ENCODE measurements at regions not wholly inside any gene's neighbourhood (a gene's known extent, or its start where the extent isn't known, plus 50 kb on each side); places are given as distances from the start of the nearest gene placed in this dataset.

DNA sequence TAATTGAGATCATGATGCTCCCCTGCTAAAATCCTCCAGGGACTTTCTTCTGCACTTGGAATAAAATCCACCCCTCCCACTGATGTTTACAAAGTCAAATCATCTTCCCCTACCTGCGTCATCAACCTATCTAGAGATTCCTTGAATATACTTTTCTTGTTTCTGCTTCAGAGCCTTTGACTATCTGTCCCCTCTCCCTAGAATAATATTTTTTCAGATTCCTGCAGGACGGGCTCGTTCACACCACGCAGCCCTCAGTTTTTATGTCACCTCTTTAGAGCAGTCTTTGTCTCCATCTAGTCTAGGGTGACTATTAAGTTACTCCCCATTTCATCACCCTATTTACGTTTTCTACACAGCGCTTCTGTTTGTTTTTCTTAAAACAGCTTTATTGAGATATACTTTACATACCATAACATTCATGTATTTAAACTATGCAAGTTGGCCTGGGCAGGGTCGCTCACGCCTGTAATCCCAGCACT is 94.8 kb upstream of the SESN3 start:
- H3K4me1 ChIP-seq: no peaks in the 10 kb centered on the region
- H3K27ac ChIP-seq: no peak overlapping the region
- H3K36me3 ChIP-seq: no peaks in the 10 kb centered on the region
- intact Hi-C loops (cut with DNase I): no loop called here
- no peak overlapping the region for H3K9ac ChIP-seq (ENCODE audit: low read depth in 2 of 2, low read length in 2 of 2)
- H3K9me3 ChIP-seq: no peaks in the 10 kb centered on the region
- H3K27me3 ChIP-seq: no peaks in the 10 kb centered on the region
- no peak for DNase-seq
- TF ChIP-seq, protein P1, sequence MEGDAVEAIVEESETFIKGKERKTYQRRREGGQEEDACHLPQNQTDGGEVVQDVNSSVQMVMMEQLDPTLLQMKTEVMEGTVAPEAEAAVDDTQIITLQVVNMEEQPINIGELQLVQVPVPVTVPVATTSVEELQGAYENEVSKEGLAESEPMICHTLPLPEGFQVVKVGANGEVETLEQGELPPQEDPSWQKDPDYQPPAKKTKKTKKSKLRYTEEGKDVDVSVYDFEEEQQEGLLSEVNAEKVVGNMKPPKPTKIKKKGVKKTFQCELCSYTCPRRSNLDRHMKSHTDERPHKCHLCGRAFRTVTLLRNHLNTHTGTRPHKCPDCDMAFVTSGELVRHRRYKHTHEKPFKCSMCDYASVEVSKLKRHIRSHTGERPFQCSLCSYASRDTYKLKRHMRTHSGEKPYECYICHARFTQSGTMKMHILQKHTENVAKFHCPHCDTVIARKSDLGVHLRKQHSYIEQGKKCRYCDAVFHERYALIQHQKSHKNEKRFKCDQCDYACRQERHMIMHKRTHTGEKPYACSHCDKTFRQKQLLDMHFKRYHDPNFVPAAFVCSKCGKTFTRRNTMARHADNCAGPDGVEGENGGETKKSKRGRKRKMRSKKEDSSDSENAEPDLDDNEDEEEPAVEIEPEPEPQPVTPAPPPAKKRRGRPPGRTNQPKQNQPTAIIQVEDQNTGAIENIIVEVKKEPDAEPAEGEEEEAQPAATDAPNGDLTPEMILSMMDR (IDR thresholded peaks at IDR 0.05): no peak
- H3K4me3 ChIP-seq: no peak overlapping the region

DNA sequence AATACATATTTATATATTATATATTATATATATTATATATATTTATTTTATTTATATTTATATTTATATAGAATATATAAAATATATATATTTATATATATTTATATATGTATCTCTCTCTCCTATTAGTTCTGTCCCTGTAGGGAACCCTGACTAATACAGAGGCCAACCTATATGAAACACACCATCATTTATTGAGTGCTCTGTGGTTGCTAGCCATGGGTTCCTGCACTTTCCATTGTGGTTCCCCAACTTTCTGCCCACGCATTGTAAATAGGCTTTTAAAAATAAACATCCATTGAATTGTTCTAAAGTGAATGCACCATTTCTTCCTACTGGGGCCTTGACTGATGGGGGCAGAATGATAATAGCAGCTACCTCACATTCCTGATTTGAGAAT is 93.8 kb upstream of the SESN3 start:
- Histone ChIP-seq H3K27ac (no peak overlapping the region), H3K36me3 (no peaks in the 10 kb centered on the region), H3K27me3 (no peaks in the 10 kb centered on the region), H3K9me3 (no peaks in the 10 kb centered on the region), H3K9ac (ENCODE audit: low read depth in 2 of 2, low read length in 2 of 2) (no peak overlapping the region), H3K4me3 (no peak overlapping the region), H3K4me1 (no peaks in the 10 kb centered on the region)
- TF ChIP-seq, protein P1 (IDR thresholded peaks at IDR 0.05): no peak
- intact Hi-C loops (cut with DNase I): no loop called here
- DNase-seq: no peak

DNA sequence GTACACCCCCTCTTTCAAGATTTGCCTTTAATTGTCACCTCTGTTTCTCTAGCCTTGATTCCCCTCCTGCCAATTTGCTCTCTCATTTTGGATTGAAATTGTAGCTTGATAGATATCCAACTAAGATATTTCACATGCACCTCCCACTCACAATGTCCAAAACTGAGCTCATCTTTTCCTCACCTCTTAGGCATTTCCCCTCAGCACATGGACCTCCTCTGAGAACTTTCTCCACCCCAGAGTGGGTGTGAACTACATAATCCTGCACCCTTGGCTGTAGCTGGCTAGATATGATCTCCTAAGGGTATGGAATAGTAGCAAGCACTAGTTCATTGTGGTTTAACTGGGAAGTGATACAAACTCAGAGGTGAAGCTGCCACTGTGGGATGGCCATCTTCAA is 91.5 kb upstream of the SESN3 start:
- no peak for DNase-seq
- Histone ChIP-seq H3K9me3 (no peaks in the 10 kb centered on the region), H3K27ac (no peak overlapping the region), H3K36me3 (no peaks in the 10 kb centered on the region), H3K9ac (ENCODE audit: low read depth in 2 of 2, low read length in 2 of 2) (no peak overlapping the region), H3K27me3 (no peaks in the 10 kb centered on the region), H3K4me3 (no peak overlapping the region), H3K4me1 (no peaks in the 10 kb centered on the region)
- intact Hi-C loops (cut with DNase I): no loop called here
- TF ChIP-seq, protein P1 (IDR thresholded peaks at IDR 0.05): no peak

DNA sequence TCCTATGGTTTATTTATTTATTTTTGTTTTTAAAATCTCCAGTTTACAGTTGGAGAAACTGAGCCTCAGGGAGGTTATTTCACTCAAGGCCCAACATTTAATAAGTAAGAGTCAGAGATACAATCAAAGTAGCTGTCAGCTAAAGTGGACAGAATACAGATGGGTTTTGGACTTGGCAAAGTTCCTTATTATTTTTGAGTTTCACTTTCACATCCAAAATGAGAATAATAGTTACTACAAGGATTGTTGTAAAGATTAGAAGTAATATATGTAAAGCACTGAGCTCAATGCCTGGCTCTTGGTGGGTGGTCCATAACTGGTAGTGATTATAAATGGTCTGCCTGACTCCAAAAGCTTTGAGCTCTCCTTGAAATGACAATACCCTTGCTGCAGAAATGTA is 87.5 kb upstream of the SESN3 start:
- H3K4me3 ChIP-seq: no peak overlapping the region
- TF ChIP-seq, protein P1 (IDR thresholded peaks at IDR 0.05): no peak

DNA sequence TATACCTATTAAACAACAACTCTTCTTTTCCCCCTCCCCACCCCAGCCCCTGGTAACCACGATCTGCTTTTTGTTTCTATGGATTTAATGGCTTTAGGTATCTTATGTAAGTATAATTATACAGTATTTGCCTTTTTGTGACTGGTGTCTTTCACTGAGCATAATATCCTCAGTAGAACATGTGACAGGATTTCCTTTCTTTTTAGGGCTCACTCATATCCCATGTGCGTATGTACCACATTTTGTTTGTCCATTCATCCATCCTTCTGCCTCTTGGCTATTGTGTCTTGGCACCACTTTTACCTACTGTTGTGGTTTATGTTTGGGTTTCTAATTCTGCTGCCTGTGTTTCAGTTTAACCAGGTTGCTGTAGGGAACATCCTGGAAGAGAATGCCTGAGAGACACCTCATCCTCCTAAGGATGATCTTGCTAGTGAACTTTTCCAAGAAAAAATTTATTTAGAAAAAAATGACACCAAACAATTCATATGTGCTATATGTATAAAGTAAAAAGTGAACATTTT is 77.6 kb upstream of the SESN3 start:
- Histone ChIP-seq H3K9me3 (no peaks in the 10 kb centered on the region), H3K4me1 (no peaks in the 10 kb centered on the region)
- TF ChIP-seq, protein P1 (IDR thresholded peaks at IDR 0.05): no peak

More for the DNA sequence above, 87.5 kb upstream of the SESN3 start:
- Histone ChIP-seq H3K27me3 (no peaks in the 10 kb centered on the region), H3K36me3 (no peaks in the 10 kb centered on the region), H3K27ac (no peak overlapping the region), H3K9ac (ENCODE audit: low read depth in 2 of 2, low read length in 2 of 2) (no peak overlapping the region), H3K9me3 (no peaks in the 10 kb centered on the region), H3K4me1 (no peaks in the 10 kb centered on the region)
- intact Hi-C loops (cut with DNase I): no loop called here
- DNase-seq: no peak

More for the DNA sequence above, 77.6 kb upstream of the SESN3 start:
- H3K4me3 ChIP-seq: no peak overlapping the region
- no peak overlapping the region for H3K9ac ChIP-seq (ENCODE audit: low read depth in 2 of 2, low read length in 2 of 2)
- DNase-seq: no peak
- no peak overlapping the region for H3K27ac ChIP-seq
- intact Hi-C loops (cut with DNase I): no loop called here
- H3K36me3 ChIP-seq: no peaks in the 10 kb centered on the region
- H3K27me3 ChIP-seq: no peaks in the 10 kb centered on the region

Measured in colonic mucosa (tissue), 4 donors.